CD4-positive, alpha-beta T cell treated with Interleukin-1 beta for 1 hour (primary cell): ENCODE measurements at regions not wholly inside any gene's neighbourhood (a gene's known extent, or its start where the extent isn't known, plus 50 kb on each side); places are given as distances from the start of the nearest gene placed in this dataset.

Experiments used
- DNase-seq, 2 donors: peaks; one replicate each; pipeline ENCODE4 v3.0.0-alpha.2; 2020 to 2022

- DNase-seq = no peak
Observed at GRCh38 chr12:105974738-105975137, 164.0 kb downstream of the NUAK1 start.

GRCh38 chr12:105975351-105975750 is 163.4 kb downstream of the NUAK1 start:
- DNase-seq = no peak

- DNase-seq = no peak
Observed at GRCh38 chr12:105977236-105977635, 161.5 kb downstream of the NUAK1 start.

DNA sequence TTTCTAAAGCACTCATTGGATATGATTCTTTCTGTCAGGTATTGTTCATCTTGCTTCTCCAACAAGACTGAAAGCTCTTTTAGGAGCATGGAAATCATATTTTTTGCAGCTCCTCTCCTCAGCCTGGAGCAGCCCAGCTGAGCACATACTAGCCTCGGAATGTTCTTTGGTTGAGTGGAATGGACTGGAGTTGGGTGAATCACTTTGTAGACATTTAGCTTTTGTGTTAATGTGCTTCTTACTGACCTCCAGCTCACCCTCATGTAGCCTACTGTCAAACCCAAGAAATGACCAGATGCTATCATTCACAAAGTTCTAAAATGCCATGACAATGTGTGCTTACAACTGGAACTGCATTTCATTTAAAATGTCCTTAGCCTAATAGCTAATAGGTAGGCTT is 161.1 kb downstream of the NUAK1 start:
- no peak for DNase-seq

- no peak for DNase-seq
Observed at GRCh38 chr12:105978276-105978675, 160.5 kb downstream of the NUAK1 start.

- DNase-seq = no peak
Observed at GRCh38 chr12:105978686-105979085, 160.1 kb downstream of the NUAK1 start.

DNA sequence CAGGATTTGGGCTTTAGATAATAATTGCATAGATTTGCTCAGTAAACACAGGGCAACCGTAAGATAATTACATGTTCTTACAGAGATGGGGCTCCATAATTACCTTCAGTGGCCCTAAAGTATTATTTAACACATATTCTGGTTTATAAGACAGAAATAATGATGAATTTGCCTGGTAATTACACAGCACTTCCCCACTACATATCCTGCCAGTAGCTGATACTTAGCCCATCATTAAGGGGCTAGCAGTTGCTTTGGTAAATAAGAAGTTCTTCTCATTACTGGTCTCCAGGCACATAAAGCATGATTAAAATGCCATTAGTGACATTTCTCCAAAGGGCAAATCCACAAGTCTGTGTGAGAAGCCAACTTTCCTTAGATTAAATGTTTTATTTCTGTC is 158.7 kb downstream of the NUAK1 start:
- no peak for DNase-seq

- no peak for DNase-seq
Observed at GRCh38 chr12:105980533-105980932, 158.2 kb downstream of the NUAK1 start.

- no peak for DNase-seq
Observed at GRCh38 chr12:105982022-105982421, 156.7 kb downstream of the NUAK1 start.

DNA sequence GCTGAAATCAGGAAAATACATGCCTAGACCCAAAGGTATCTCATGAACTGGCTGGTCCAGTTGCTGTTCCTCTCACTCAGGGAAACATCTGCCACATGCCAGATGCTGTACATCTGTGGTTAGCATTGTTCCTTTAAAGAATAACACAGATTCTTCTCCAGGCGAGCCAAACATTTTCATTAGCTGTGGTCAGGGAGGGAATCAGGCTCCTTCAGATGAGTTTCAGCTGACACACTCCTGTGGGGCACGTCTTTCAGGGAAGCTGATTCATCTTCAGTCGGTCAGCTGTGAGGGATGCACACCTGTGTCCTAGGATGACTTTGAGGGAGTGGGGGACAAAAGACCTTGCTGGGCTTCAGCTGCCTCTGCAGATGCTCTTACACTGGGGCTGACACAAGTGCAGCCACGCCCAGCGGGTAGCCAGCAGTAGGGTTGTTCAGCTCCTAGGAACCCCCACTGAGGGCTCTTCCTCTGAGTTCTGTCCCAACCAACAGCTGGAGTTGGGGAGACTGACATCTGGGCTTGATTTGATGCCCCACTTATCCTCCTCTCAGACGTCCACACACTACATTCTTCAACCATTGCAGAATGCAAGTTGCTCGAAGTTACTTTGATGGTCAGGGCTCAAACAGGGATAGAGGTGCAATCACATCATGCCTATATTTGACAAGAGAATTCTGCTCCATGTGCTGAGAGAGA is 155.0 kb downstream of the NUAK1 start:
- no peak for DNase-seq

- no peak for DNase-seq
Observed at GRCh38 chr12:105985383-105985782, 153.4 kb downstream of the NUAK1 start.

DNA sequence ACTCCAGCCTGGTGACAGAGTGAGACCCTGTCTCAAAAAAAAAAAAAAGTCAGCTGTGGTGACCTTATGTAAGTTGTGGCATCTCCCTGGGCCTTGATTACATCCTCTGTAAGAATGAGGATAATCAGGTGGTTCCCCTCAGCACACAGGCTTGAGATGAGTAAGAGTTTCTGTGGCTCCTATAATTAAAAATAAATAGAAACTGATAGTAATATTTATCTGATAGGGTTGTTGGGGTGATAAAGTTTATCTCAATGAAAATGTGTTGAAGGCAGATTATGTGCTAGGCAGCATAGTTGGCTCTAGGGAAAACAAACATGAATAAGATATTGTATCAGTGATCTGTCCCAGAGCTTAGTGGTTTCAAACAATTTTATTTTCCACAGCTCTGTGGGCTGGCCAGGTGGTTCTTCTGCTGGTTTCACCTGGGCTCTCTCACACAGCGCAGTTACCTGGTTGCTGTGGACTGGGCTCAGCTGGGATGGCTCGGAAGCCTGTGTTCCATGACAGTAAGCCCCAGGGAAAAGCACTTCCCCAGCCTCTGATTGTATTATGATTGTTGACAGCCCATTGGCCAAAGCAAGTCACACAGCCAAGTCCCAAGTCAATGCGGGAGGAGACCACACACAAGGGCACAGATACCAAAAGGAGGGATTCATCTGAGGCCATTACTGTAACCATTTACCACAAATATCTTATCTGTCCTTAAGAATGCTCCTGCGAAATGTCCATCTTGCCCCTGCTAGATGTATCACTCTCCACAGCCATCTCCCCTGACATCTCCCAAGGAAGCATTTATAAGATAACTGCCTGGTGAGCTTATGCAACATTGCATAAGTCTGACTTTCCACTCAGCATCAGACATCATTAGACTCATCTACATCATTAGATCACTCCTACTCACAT is 151.7 kb downstream of the NUAK1 start:
- DNase-seq = no peak

DNA sequence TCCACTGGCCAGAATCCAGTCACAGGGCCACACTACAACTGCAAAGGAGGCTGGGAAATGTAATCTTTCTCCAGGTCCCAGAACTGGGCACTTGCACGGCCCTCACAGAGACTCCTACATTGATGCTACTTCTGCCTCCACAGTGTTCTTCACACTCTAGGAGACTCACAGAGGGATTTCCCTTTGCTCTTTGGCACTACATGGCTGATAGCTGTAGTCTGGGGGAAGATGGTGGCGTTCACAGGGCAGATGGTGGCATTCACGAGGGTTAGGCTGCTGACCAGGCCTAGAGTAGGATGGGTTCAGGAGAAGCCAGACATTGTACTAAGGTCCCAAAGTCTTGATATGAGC is 151.1 kb downstream of the NUAK1 start:
- DNase-seq = no peak

DNA sequence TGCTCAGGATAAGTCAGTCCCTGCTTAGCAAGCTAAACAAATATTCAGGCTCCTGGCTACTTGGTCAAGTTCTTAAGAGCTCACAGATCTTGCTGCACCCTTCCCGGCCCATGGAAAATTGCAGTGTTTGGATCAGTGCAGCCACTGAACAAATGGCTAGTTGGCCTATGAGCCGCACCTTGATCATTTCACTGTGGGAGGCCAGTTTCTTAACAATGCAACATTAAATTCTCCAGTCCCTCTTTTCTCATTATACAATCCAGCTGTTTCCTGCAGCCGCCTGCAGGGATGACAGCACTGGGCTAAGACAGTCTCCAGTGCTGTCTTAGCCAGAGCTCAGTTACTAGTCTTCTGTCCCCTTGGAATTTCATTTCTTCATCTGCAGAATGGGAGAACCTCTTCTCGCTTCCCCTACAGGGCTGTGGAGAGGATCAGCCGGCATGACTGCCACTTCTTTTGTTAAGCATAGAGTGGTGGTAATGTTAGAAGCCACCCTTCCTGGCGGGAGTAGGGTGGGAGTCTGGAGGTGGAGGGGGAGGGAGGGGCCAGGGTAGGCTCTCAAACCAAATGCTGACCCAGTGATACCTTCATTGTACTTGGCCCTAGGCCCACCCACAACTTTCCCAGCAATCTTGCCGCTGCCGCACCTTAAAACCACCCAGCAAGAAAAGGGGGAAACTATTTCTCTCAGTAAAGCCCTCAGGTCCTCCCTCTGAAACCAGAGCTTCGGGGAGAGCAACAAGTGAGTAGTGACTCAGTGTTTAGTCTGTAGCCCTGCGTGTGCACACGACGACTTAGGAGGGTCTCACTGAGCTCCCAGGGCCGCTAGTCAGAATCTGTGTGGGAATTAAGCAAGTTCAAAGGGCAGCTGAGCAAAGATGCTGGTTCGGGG is 145.7 kb downstream of the NUAK1 start:
- DNase-seq = no peak

- DNase-seq = no peak
Observed at GRCh38 chr12:105993766-105994555, 144.8 kb downstream of the NUAK1 start.

DNA sequence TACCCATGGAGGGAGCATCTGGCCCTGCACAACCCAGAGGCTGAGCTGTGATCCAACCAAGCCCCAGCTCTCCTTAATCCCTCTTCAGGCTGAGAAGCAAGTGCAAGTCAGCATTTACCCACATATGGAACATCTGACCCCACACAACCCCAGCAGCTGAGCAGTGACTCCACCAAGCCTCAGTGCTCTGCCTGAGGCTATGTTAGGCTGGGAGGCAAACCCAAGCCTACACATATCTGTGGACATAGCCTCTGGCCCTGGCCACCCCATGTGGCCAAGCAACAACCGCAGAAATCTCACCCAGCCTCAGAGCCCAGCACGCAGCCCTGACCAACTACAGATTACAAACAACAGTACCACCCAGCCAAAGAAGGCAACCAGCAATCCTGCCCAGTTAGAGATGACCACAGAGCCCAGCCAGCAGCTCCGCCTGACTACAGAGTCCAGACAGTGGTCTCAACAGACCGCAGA is 142.8 kb downstream of the NUAK1 start:
- no peak for DNase-seq

- no peak for DNase-seq
Observed at GRCh38 chr12:105998561-105998960, 140.2 kb downstream of the NUAK1 start.

GRCh38 chr12:106000382-106001104 is 138.2 kb downstream of the NUAK1 start:
- DNase-seq = no peak

DNA sequence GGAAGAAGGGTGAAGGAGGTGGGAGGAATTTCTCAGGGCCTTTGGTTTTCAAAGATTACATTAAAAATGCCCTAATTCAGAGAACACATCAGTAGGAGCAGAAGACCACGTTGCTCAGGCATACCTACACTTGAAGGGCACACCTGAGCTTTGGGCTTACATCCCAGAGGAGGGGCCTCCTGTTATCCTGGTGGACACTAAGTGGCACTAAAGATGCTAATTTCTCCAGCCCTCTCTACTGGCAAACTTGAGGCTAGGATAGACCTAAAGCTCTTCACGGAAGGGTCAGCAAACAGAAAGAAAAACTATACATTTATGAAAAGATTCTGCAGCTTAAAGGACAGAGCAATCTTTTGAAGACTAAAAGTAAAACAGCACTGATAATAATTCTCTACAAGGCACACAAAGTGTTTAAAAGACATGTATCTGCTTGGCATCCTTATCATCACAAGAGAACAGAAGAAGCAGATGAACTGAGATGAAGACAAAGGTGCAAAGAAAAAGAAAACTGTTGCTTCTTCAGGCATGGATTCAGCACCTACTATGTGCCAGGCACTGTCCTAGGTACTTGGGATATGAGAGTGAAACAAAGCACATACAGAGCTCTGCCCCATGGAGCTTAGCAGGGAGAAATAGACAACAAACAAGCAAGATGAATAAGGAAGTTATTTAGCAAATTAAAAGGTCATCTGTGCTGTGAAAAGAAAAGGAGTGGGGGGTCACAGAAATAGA is 137.5 kb downstream of the NUAK1 start:
- DNase-seq = no peak

GRCh38 chr12:106001837-106002218 is 136.9 kb downstream of the NUAK1 start:
- DNase-seq = no peak

GRCh38 chr12:106003297-106003696 is 135.5 kb downstream of the NUAK1 start:
- DNase-seq = no peak
